Thyroid gland (tissue), 4 donors: ENCODE measurements at regions not wholly inside any gene's neighbourhood (a gene's known extent, or its start where the extent isn't known, plus 50 kb on each side); places are given as distances from the start of the nearest gene placed in this dataset.
"Not testable (repeated sequence)": the region's sequence is repeated elsewhere in the genome, so short reads cannot be mapped to it uniquely, and the experiment has no call there.

Experiments
- DNase-seq, 2 donors: peaks; one replicate each; pipeline ENCODE4 v3.0.0-alpha.2; 2019
- H3K27ac ChIP-seq, 3 donors: fragments of 200-600 bp; sonication (generic); 1 replicate in 2 of 3; 2 replicates in 1 of 3; pipeline ENCODE4 v1.5.1; 2016 to 2019; ENCODE audit warnings: mild to moderate bottlenecking in 1 of 3, moderate library complexity in 1 of 3
- H3K27me3 ChIP-seq: fragments of 200-600 bp; sonication (generic); one replicate; pipeline ENCODE4 v1.5.1; 2019
- H3K36me3 ChIP-seq, 2 donors: fragments of 200-600 bp; sonication (generic); one replicate each; pipeline ENCODE4 v1.5.1; 2016 to 2019
- H3K4me1 ChIP-seq, 2 donors: fragments of 200-600 bp; sonication (generic); one replicate each; pipeline ENCODE4 v1.5.1; 2017 to 2019
- H3K4me3 ChIP-seq, 3 donors: fragments of 200-600 bp; sonication (generic); replicated peaks in 1 of 3; 1 replicate in 2 of 3; 2 replicates in 1 of 3; pipeline ENCODE4 v1.5.1; 2016; ENCODE audit warnings: mild to moderate bottlenecking in 1 of 3
- H3K9me3 ChIP-seq: fragments of 200-600 bp; sonication (generic); one replicate; pipeline ENCODE4 v1.5.1; 2017
- CTCF ChIP-seq, 6 experiments: fragments of 200-600 bp in 3 of 6; fragments of 450-650 bp in 3 of 6; sonication (generic) in 3 of 6; IDR thresholded peaks; one replicate each; pipeline ENCODE4 v1.5.1; 2016 to 2019; ENCODE audit warnings: antibody characterized with exemption in 6 of 6, mild to moderate bottlenecking in 2 of 6, inconsistent platforms in 1 of 6, moderate library complexity in 1 of 6
- POLR2A ChIP-seq, 2 donors: fragments of 450-650 bp; IDR thresholded peaks; one replicate each; pipeline ENCODE4 v1.6.1; 2017; ENCODE audit warnings: antibody characterized with exemption in 2 of 2, mild to moderate bottlenecking in 2 of 2, moderate library complexity in 1 of 2
- WGBS, 2 donors: methylation state at CpG; one replicate each; pipeline ENCODE4 v1.1.5; 2017; 5-methylcytosine and 5-hydroxymethylcytosine counted together
- intact Hi-C: fragments of 100-400 bp; cut with DNase I; formaldehyde crosslinking; loops from one replicate; pipeline ENCODE4 v1.15.1; 2023

- Histone ChIP-seq H3K9me3 (no peaks in the 10 kb centered on the region), H3K27me3 (no peaks in the 10 kb centered on the region), H3K27ac (no peak overlapping the region), H3K36me3 (no peaks in the 10 kb centered on the region), H3K4me1 (peaks cover 0 to 10% of the 10 kb centered on the region in 2 donors), H3K4me3 (no peak overlapping the region)
- no peak for TF ChIP-seq CTCF (IDR thresholded peaks at IDR 0.05)
- no peak for TF ChIP-seq POLR2A (IDR thresholded peaks at IDR 0.05)
- intact Hi-C loops = no loop called here
- no peak for DNase-seq
Observed at GRCh38 chr9:86572904-86573303, 218.7 kb upstream of the TUT7 start.

GRCh38 chr9:86565603-86566002 lies 211.4 kb upstream of the TUT7 start:
- intact Hi-C loops, H3K27me3 ChIP-seq, DNase-seq, H3K9me3 ChIP-seq, H3K27ac ChIP-seq, H3K36me3 ChIP-seq, H3K4me1 ChIP-seq, H3K4me3 ChIP-seq: not testable (repeated sequence)
- 83 to 85% methylated on average over 2 of the region's 2 CpGs for WGBS, 2 donors

GRCh38 chr9:86563936-86564335 lies 209.7 kb upstream of the TUT7 start:
- no peak overlapping the region for H3K27ac ChIP-seq
- no peaks in the 10 kb centered on the region for H3K27me3 ChIP-seq
- H3K4me1 ChIP-seq = no peaks in the 10 kb centered on the region
- intact Hi-C loops = no loop called here
- no peak overlapping the region for H3K4me3 ChIP-seq
- H3K36me3 ChIP-seq = no peaks in the 10 kb centered on the region
- no peak for TF ChIP-seq POLR2A (IDR thresholded peaks at IDR 0.05)
- no peak for TF ChIP-seq CTCF (IDR thresholded peaks at IDR 0.05)
- H3K9me3 ChIP-seq = no peaks in the 10 kb centered on the region
- WGBS, 2 donors = 75 to 87% methylated on average over 5 of the region's 5 CpGs
- DNase-seq = no peak

- no peaks in the 10 kb centered on the region for H3K27me3 ChIP-seq
- DNase-seq = no peak
- H3K27ac ChIP-seq = no peak overlapping the region
- no peaks in the 10 kb centered on the region for H3K36me3 ChIP-seq
- no peak overlapping the region for H3K4me3 ChIP-seq
- H3K4me1 ChIP-seq = no peaks in the 10 kb centered on the region
- no peaks in the 10 kb centered on the region for H3K9me3 ChIP-seq
- TF ChIP-seq POLR2A (IDR thresholded peaks at IDR 0.05) (no peak), CTCF (IDR thresholded peaks at IDR 0.05) (no peak)
- WGBS, 2 donors = 68 to 84% methylated on average over 3 of the region's 3 CpGs
- intact Hi-C loops = no loop called here
Observed at GRCh38 chr9:86563350-86563749, 209.1 kb upstream of the TUT7 start.

GRCh38 chr9:86562691-86563090 lies 208.5 kb upstream of the TUT7 start:
- intact Hi-C loops = no loop called here
- 65 to 68% methylated on average over 5 of the region's 5 CpGs for WGBS, 2 donors
- Histone ChIP-seq H3K27me3 (no peaks in the 10 kb centered on the region), H3K9me3 (no peaks in the 10 kb centered on the region), H3K4me1 (no peaks in the 10 kb centered on the region), H3K4me3 (no peak overlapping the region), H3K36me3 (no peaks in the 10 kb centered on the region), H3K27ac (no peak overlapping the region)
- no peak for TF ChIP-seq CTCF (IDR thresholded peaks at IDR 0.05)
- TF ChIP-seq POLR2A (IDR thresholded peaks at IDR 0.05) = no peak
- DNase-seq = no peak

- Histone ChIP-seq H3K9me3 (no peaks in the 10 kb centered on the region), H3K27me3 (no peaks in the 10 kb centered on the region), H3K27ac (no peak overlapping the region), H3K36me3 (no peaks in the 10 kb centered on the region), H3K4me3 (no peak overlapping the region), H3K4me1 (no peaks in the 10 kb centered on the region)
- no peak for DNase-seq
- WGBS, 2 donors = 87 to 93% methylated on average over 3 of the region's 3 CpGs
- intact Hi-C loops = no loop called here
- TF ChIP-seq POLR2A (IDR thresholded peaks at IDR 0.05) = no peak
- no peak for TF ChIP-seq CTCF (IDR thresholded peaks at IDR 0.05)
Observed at GRCh38 chr9:86557918-86558317, 203.7 kb upstream of the TUT7 start.
